PC-9 (cell line): ENCODE measurements at regions not wholly inside any gene's neighbourhood (a gene's known extent, or its start where the extent isn't known, plus 50 kb on each side); places are given as distances from the start of the nearest gene placed in this dataset.

Source experiments
- BruUV-seq: library from RNA; stranded (reverse); fragments of 400-500 nt; replicated peaks from 2 replicates; lab custom pipeline; 2021; lab: Mats Ljungman, UMichigan
- CTCF ChIA-PET: fragments of 300-600 bp; sonication (Branson Sonifier 250); formaldehyde crosslinking; loops from one replicate; lab custom pipeline; 2022; ENCODE audit warnings: antibody characterized with exemption; lab: Charles Lee
- POLR2A ChIA-PET: fragments of 300-600 bp; sonication (Branson Sonifier 250); formaldehyde crosslinking; loops from one replicate; lab custom pipeline; 2022; ENCODE audit warnings: antibody characterized with exemption; ENCODE audit not compliant: unreplicated experiment; lab: Charles Lee
- DNase-seq, 2 experiments: peaks; one replicate each; pipeline versions ENCODE4 v3.0.0 to v3.0.0-alpha.2; 2015 to 2022; ENCODE audit warnings: mixed read lengths in 1 of 2
- H2AFZ ChIP-seq: fragments of 200-600 bp; sonication (generic); 2 replicates; pipeline ENCODE4 v1.8.1; 2017; ENCODE audit warnings: antibody characterized with exemption
- H3F3A ChIP-seq: fragments of 200-600 bp; sonication (generic); 2 replicates; pipeline ENCODE4 v1.8.1; 2017; ENCODE audit warnings: antibody characterized with exemption, mild to moderate bottlenecking, low read depth; ENCODE audit not compliant: insufficient read depth
- H3K27ac ChIP-seq: fragments of 200-600 bp; sonication (generic); 2 replicates; pipeline ENCODE4 v1.6.1; 2016; ENCODE audit warnings: mixed run types
- H3K27me3 ChIP-seq: fragments of 200-600 bp; sonication (generic); 2 replicates; pipeline ENCODE4 v1.6.1; 2016; ENCODE audit warnings: low read depth, mixed run types; ENCODE audit not compliant: insufficient read depth
- H3K36me3 ChIP-seq: fragments of 200-600 bp; sonication (generic); 2 replicates; pipeline ENCODE4 v1.6.1; 2016; ENCODE audit warnings: low read depth, mixed run types
- H3K4me1 ChIP-seq: fragments of 200-600 bp; sonication (generic); replicated peaks from 2 replicates; pipeline ENCODE4 v1.6.1; 2016; ENCODE audit warnings: mixed run types; ENCODE audit not compliant: insufficient read depth
- H3K4me2 ChIP-seq: fragments of 200-600 bp; sonication (generic); 2 replicates; pipeline ENCODE4 v1.6.1; 2017; ENCODE audit warnings: mixed run types
- H3K4me3 ChIP-seq: fragments of 200-600 bp; sonication (generic); 2 replicates; pipeline ENCODE4 v1.6.1; 2016; ENCODE audit warnings: mixed run types
- H3K79me2 ChIP-seq: fragments of 200-600 bp; sonication (generic); 2 replicates; pipeline ENCODE4 v1.6.1; 2017; ENCODE audit warnings: low read depth, mixed run types
- H3K9me2 ChIP-seq: fragments of 200-600 bp; sonication (generic); 2 replicates; pipeline ENCODE4 v1.8.1; 2017; ENCODE audit warnings: mild to moderate bottlenecking; ENCODE audit not compliant: insufficient read depth
- H3K9me3 ChIP-seq: fragments of 200-600 bp; sonication (generic); 2 replicates; pipeline ENCODE4 v1.8.1; 2016; ENCODE audit warnings: low read depth; ENCODE audit not compliant: insufficient read depth
- H4K20me1 ChIP-seq: fragments of 200-600 bp; sonication (generic); 2 replicates; pipeline ENCODE4 v1.8.1; 2017; ENCODE audit not compliant: insufficient read depth
- EZH2 ChIP-seq: fragments of 200-600 bp; sonication (generic); IDR thresholded peaks from 2 replicates; pipeline ENCODE4 v1.8.0; 2017; ENCODE audit warnings: antibody characterized with exemption, low read depth
- intact Hi-C: fragments of 100-400 bp; cut with micrococcal nuclease; formaldehyde crosslinking; loops from one replicate; pipeline ENCODE4 v1.10.0; 2022; ENCODE audit not compliant: unreplicated experiment
- TF ChIP-seq, protein P1 (sequence below): fragments of 200-600 bp; sonication (generic); conservative IDR thresholded peaks from 2 replicates; pipeline ENCODE4 v1.6.1; 2017; ENCODE audit warnings: mixed run types, antibody characterized with exemption, mild to moderate bottlenecking, moderate library complexity

- H3K9me2 ChIP-seq: no peaks in the 10 kb centered on the region
- no peak overlapping the region for H3K4me2 ChIP-seq
- no peaks in the 10 kb centered on the region for H4K20me1 ChIP-seq
- BruUV-seq: no TSS peak
- intact Hi-C loops: no loop called here
- ChIA-PET CTCF (no interaction called here), POLR2A (no interaction called here)
- H2AFZ ChIP-seq: no peak overlapping the region
- no peaks in the 10 kb centered on the region for H3K9me3 ChIP-seq
- TF ChIP-seq, protein P1, sequence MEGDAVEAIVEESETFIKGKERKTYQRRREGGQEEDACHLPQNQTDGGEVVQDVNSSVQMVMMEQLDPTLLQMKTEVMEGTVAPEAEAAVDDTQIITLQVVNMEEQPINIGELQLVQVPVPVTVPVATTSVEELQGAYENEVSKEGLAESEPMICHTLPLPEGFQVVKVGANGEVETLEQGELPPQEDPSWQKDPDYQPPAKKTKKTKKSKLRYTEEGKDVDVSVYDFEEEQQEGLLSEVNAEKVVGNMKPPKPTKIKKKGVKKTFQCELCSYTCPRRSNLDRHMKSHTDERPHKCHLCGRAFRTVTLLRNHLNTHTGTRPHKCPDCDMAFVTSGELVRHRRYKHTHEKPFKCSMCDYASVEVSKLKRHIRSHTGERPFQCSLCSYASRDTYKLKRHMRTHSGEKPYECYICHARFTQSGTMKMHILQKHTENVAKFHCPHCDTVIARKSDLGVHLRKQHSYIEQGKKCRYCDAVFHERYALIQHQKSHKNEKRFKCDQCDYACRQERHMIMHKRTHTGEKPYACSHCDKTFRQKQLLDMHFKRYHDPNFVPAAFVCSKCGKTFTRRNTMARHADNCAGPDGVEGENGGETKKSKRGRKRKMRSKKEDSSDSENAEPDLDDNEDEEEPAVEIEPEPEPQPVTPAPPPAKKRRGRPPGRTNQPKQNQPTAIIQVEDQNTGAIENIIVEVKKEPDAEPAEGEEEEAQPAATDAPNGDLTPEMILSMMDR: no peak
- no peak for TF ChIP-seq EZH2
- no peaks in the 10 kb centered on the region for H3K4me1 ChIP-seq
- H3K36me3 ChIP-seq: no peaks in the 10 kb centered on the region
- no peak overlapping the region for H3K4me3 ChIP-seq
- H3F3A ChIP-seq: no peaks in the 10 kb centered on the region
- DNase-seq: no peak
- no peaks in the 10 kb centered on the region for H3K27me3 ChIP-seq
- no peaks in the 10 kb centered on the region for H3K79me2 ChIP-seq
- H3K27ac ChIP-seq: no peak overlapping the region
These were observed 2167.3 kb upstream of the CELF4 start for GRCh38 chr18:39732918-39733317.

GRCh38 chr18:39730606-39731005, 2165.0 kb upstream of the CELF4 start:
- no peaks in the 10 kb centered on the region for H3K9me3 ChIP-seq
- H3K27me3 ChIP-seq: no peaks in the 10 kb centered on the region
- CTCF ChIA-PET: no interaction called here
- H3K4me1 ChIP-seq: no peaks in the 10 kb centered on the region
- no peaks in the 10 kb centered on the region for H4K20me1 ChIP-seq
- no peak overlapping the region for H3K27ac ChIP-seq
- H3K36me3 ChIP-seq: no peaks in the 10 kb centered on the region
- no peak overlapping the region for H3K4me3 ChIP-seq
- no peak overlapping the region for H2AFZ ChIP-seq
- BruUV-seq: no TSS peak
- intact Hi-C loops: no loop called here
- DNase-seq: no peak
- no peak overlapping the region for H3K4me2 ChIP-seq
- POLR2A ChIA-PET: no interaction called here
- no peak for TF ChIP-seq EZH2
- TF ChIP-seq, protein P1: no peak
- H3K79me2 ChIP-seq: no peaks in the 10 kb centered on the region
- H3K9me2 ChIP-seq: no peaks in the 10 kb centered on the region
- H3F3A ChIP-seq: no peaks in the 10 kb centered on the region

DNA sequence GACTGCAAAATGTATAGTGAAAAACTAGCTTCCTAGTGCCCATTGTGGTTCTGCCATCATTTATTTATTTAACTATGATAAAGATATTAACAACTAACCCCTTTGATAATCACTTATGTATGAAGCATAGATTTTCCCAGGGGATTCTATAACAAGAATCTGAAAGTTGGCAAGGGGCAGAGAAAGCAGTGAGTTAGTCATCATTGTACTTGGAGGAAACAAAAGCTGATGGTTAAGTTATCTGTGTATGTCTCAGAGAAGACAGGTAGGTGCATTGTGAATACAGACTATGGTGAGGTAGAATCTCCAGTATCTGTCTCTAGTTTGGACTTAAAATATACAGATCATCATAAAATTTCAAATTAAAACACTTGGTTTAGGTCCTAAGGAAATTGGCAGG, 2159.1 kb upstream of the CELF4 start:
- BruUV-seq: no TSS peak
- H3K79me2 ChIP-seq: no peaks in the 10 kb centered on the region
- H3K9me3 ChIP-seq: no peaks in the 10 kb centered on the region
- H3K4me1 ChIP-seq: no peaks in the 10 kb centered on the region
- no peaks in the 10 kb centered on the region for H4K20me1 ChIP-seq
- no peak overlapping the region for H3K4me3 ChIP-seq
- TF ChIP-seq, protein P1: no peak
- no peak for TF ChIP-seq EZH2
- CTCF ChIA-PET: no interaction called here
- intact Hi-C loops: no loop called here
- POLR2A ChIA-PET: no interaction called here
- no peaks in the 10 kb centered on the region for H3K36me3 ChIP-seq
- DNase-seq: no peak
- no peaks in the 10 kb centered on the region for H3K9me2 ChIP-seq
- no peaks in the 10 kb centered on the region for H3F3A ChIP-seq
- no peaks in the 10 kb centered on the region for H3K27me3 ChIP-seq
- no peak overlapping the region for H3K4me2 ChIP-seq
- no peak overlapping the region for H3K27ac ChIP-seq
- H2AFZ ChIP-seq: no peak overlapping the region
